ELR (cell line): ENCODE measurements at regions not wholly inside any gene's neighbourhood (a gene's known extent, or its start where the extent isn't known, plus 50 kb on each side); places are given as distances from the start of the nearest gene placed in this dataset.

Experiments used
- DNase-seq: peaks from one replicate; pipeline ENCODE4 v3.0.0-alpha.2; 2015; ENCODE audit warnings: low read depth

GRCh38 chr2:236875906-236876505, 209.7 kb upstream of the COPS8 start:
- DNase-seq, result no peak

- no peak for DNase-seq
These were observed 209.0 kb upstream of the COPS8 start for GRCh38 chr2:236876642-236877041.

GRCh38 chr2:236877972-236878371, 207.7 kb upstream of the COPS8 start:
- no peak for DNase-seq

GRCh38 chr2:236879416-236879963, 206.2 kb upstream of the COPS8 start:
- DNase-seq, result no peak

GRCh38 chr2:236882074-236882473, 203.6 kb upstream of the COPS8 start:
- no peak for DNase-seq

- DNase-seq, result peak; percentile 26
These were observed 202.8 kb upstream of the COPS8 start for GRCh38 chr2:236882930-236883329.

GRCh38 chr2:236883819-236884218, 201.9 kb upstream of the COPS8 start:
- no peak for DNase-seq

GRCh38 chr2:236884569-236885175, 201.0 kb upstream of the COPS8 start:
- DNase-seq, result no peak

- DNase-seq, result no peak
These were observed 199.2 kb upstream of the COPS8 start for GRCh38 chr2:236886456-236886855.

- DNase-seq, result peak; percentile 47
These were observed 198.2 kb upstream of the COPS8 start for GRCh38 chr2:236887531-236887930.

GRCh38 chr2:236887953-236888793, 197.5 kb upstream of the COPS8 start:
- no peak for DNase-seq

- no peak for DNase-seq
These were observed 196.6 kb upstream of the COPS8 start for GRCh38 chr2:236888794-236889780.

GRCh38 chr2:236889791-236890704, 195.6 kb upstream of the COPS8 start:
- DNase-seq, result no peak

- DNase-seq, result no peak
These were observed 193.0 kb upstream of the COPS8 start for GRCh38 chr2:236892721-236893120.

- no peak for DNase-seq
These were observed 190.9 kb upstream of the COPS8 start for GRCh38 chr2:236894791-236895190.

GRCh38 chr2:236895497-236895896, 190.2 kb upstream of the COPS8 start:
- no peak for DNase-seq

GRCh38 chr2:236896688-236897087, 189.0 kb upstream of the COPS8 start:
- no peak for DNase-seq

- DNase-seq, result no peak
These were observed 186.5 kb upstream of the COPS8 start for GRCh38 chr2:236899146-236899545.

GRCh38 chr2:236899950-236900640, 185.6 kb upstream of the COPS8 start:
- DNase-seq, result no peak

GRCh38 chr2:236901956-236902355, 183.7 kb upstream of the COPS8 start:
- DNase-seq, result no peak
